ENCODE measurements at regions not wholly inside any gene's neighbourhood (a gene's known extent, or its start where the extent isn't known, plus 50 kb on each side); places are given as distances from the start of the nearest gene placed in this dataset.

DNA sequence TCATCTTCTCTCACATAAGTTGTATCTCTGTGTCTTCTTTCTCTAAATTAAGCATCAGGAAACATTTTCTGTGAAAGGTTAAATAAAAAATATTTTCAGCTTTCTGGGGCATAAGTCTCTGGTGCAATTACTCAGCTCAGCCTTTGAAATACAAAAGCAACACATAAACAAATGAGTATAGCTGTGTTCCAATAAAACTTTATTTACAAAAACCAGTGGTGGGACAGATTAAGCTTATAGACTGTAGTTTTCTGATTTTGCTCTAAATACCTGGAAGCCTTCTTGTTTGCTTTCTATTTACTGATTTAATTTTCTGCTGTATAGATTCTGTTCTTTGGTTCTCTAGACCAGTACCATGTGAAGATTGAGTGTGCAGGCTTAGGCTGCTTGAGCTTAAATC, 655.1 kb downstream of the VRK1 start:
- Histone ChIP-seq H3K9me3 (no peaks in the 10 kb centered on the region), H3K27me3 (replicated peaks; ENCODE audit: insufficient read depth) (no peaks in the 10 kb centered on the region), H3K27ac (no peak overlapping the region), H3K36me3 (no peaks in the 10 kb centered on the region), H3K4me3 (no peak overlapping the region), H3K4me1 (ENCODE audit: control insufficient read depth in 1 of 2, low read depth in 2 of 2) (no peaks in the 10 kb centered on the region)
- no peak for DNase-seq (ENCODE audit: low spot score)
- TF ChIP-seq, protein P1, sequence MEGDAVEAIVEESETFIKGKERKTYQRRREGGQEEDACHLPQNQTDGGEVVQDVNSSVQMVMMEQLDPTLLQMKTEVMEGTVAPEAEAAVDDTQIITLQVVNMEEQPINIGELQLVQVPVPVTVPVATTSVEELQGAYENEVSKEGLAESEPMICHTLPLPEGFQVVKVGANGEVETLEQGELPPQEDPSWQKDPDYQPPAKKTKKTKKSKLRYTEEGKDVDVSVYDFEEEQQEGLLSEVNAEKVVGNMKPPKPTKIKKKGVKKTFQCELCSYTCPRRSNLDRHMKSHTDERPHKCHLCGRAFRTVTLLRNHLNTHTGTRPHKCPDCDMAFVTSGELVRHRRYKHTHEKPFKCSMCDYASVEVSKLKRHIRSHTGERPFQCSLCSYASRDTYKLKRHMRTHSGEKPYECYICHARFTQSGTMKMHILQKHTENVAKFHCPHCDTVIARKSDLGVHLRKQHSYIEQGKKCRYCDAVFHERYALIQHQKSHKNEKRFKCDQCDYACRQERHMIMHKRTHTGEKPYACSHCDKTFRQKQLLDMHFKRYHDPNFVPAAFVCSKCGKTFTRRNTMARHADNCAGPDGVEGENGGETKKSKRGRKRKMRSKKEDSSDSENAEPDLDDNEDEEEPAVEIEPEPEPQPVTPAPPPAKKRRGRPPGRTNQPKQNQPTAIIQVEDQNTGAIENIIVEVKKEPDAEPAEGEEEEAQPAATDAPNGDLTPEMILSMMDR (IDR thresholded peaks at IDR 0.05), result no peak
- ATAC-seq (ENCODE audit: insufficient number of reproducible peaks, low FRiP score, low read depth), result no peak

DNA sequence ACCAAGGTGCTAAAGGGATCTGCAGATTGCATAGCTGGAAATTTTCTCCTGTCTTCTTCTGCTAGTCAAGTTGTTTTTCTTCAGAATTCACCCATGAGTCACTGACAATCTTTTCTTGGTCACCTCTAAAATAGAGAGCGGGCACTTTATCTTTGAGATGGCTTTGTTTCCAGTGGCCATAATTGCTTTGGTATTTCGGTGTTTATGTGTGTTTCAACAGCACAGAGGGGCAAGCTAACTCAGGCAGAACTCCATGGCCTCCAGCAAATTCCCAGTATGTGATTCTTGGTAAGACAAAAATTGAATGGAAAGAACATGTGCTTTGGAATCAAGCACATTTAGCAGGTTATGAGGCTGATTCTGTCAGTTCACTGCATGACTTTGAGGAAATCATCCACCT, 656.8 kb downstream of the VRK1 start:
- no peaks in the 10 kb centered on the region for H3K9me3 ChIP-seq
- no peak for DNase-seq (ENCODE audit: low spot score)
- H3K4me1 ChIP-seq (ENCODE audit: control insufficient read depth in 1 of 2, low read depth in 2 of 2), result no peaks in the 10 kb centered on the region
- no peaks in the 10 kb centered on the region for H3K36me3 ChIP-seq
- no peak overlapping the region for H3K27ac ChIP-seq
- ATAC-seq (ENCODE audit: insufficient number of reproducible peaks, low FRiP score, low read depth), result no peak
- TF ChIP-seq, protein P1 (IDR thresholded peaks at IDR 0.05), result no peak
- no peaks in the 10 kb centered on the region for H3K27me3 ChIP-seq (replicated peaks; ENCODE audit: insufficient read depth)
- H3K4me3 ChIP-seq, result no peak overlapping the region

DNA sequence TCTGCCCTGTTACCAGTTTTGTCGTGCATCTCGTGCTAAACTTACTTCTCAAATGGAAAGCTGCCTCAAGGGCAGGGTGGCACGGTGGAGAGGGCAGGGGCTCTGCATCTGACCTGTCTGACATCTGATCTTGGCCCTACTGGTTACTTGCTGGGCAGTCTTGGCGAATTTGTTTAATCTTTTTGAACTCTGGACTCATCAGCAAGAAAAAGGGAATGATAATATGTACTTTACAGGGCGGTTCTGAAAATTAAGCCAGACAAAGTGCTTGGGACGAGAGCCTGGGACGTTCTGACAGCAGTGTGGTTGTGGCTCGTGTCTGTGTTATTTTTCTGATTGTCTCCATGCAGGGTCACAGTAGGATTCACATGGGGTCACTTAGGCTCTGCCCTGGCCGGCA, 659.3 kb downstream of the VRK1 start:
- Histone ChIP-seq H3K27ac (no peak overlapping the region), H3K27me3 (replicated peaks; ENCODE audit: insufficient read depth) (no peaks in the 10 kb centered on the region), H3K4me3 (no peak overlapping the region), H3K9me3 (no peaks in the 10 kb centered on the region), H3K36me3 (no peaks in the 10 kb centered on the region), H3K4me1 (ENCODE audit: control insufficient read depth in 1 of 2, low read depth in 2 of 2) (no peaks in the 10 kb centered on the region)
- ATAC-seq (ENCODE audit: insufficient number of reproducible peaks, low FRiP score, low read depth), result no peak
- TF ChIP-seq, protein P1 (IDR thresholded peaks at IDR 0.05), result no peak
- DNase-seq (ENCODE audit: low spot score), result no peak

DNA sequence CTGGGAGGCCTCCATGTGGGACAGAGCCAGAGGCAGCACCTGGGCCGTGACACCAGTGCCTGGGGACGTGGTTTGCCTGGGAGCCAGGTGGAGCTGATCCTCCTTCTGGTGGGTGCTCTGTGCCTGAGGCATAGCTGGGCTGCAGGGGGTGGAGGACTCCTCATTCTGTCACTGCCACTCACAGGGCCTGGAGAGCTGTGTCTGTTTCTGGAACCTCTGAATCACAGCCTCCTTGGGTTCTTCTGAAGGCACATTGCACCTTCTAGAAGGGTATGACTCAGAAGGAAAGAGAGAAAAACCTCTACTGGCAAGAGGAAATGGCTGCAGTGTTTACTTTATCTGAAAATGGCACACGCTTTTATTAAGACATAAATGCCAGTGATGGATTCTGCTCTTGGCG, 659.8 kb downstream of the VRK1 start:
- Histone ChIP-seq H3K9me3 (no peaks in the 10 kb centered on the region), H3K4me1 (ENCODE audit: control insufficient read depth in 1 of 2, low read depth in 2 of 2) (no peaks in the 10 kb centered on the region), H3K27me3 (replicated peaks; ENCODE audit: insufficient read depth) (no peaks in the 10 kb centered on the region), H3K27ac (no peak overlapping the region), H3K36me3 (no peaks in the 10 kb centered on the region), H3K4me3 (no peak overlapping the region)
- TF ChIP-seq, protein P1 (IDR thresholded peaks at IDR 0.05), result no peak
- no peak for ATAC-seq (ENCODE audit: insufficient number of reproducible peaks, low FRiP score, low read depth)
- DNase-seq (ENCODE audit: low spot score), result no peak

DNA sequence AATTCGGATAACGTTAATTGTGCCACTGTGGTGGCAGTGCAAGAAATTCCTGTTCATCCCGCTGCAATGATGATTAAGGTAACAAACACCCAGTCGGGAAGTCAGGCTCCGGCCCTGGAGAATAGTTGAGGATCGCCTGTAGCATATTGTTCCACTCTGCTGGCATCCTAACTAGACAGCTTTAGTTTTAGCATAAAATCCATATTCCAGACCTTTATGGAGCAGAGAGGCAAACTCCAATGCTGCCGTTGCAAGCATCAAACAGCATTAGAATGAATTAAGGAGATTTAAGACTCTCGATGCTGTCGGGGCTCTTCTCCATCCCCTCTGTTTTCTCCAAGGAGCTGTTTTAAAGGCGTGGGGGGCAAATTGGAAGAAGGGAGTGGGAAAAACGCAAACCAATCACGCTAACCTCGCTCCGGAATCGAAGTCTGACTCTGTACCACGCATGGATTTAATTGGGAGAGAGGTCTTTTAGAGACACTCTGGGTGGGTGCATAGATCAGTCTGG, 660.4 kb downstream of the VRK1 start:
- Histone ChIP-seq H3K9me3 (no peaks in the 10 kb centered on the region), H3K27me3 (replicated peaks; ENCODE audit: insufficient read depth) (no peaks in the 10 kb centered on the region), H3K27ac (no peak overlapping the region), H3K36me3 (no peaks in the 10 kb centered on the region), H3K4me1 (ENCODE audit: control insufficient read depth in 1 of 2, low read depth in 2 of 2) (no peaks in the 10 kb centered on the region), H3K4me3 (no peak overlapping the region)
- no peak for DNase-seq (ENCODE audit: low spot score)
- TF ChIP-seq, protein P1 (IDR thresholded peaks at IDR 0.05), result no peak
- ATAC-seq (ENCODE audit: insufficient number of reproducible peaks, low FRiP score, low read depth), result no peak
